Middle frontal gyrus (tissue), 1 donor: ENCODE measurements at regions not wholly inside any gene's neighbourhood (a gene's known extent, or its start where the extent isn't known, plus 50 kb on each side); places are given as distances from the start of the nearest gene placed in this dataset.

Experiments used
- DNase-seq: peaks from one replicate; pipeline ENCODE4 v3.0.0-alpha.2; 2015; ENCODE audit warnings: low spot score; ENCODE audit errors: extremely low spot score

DNA sequence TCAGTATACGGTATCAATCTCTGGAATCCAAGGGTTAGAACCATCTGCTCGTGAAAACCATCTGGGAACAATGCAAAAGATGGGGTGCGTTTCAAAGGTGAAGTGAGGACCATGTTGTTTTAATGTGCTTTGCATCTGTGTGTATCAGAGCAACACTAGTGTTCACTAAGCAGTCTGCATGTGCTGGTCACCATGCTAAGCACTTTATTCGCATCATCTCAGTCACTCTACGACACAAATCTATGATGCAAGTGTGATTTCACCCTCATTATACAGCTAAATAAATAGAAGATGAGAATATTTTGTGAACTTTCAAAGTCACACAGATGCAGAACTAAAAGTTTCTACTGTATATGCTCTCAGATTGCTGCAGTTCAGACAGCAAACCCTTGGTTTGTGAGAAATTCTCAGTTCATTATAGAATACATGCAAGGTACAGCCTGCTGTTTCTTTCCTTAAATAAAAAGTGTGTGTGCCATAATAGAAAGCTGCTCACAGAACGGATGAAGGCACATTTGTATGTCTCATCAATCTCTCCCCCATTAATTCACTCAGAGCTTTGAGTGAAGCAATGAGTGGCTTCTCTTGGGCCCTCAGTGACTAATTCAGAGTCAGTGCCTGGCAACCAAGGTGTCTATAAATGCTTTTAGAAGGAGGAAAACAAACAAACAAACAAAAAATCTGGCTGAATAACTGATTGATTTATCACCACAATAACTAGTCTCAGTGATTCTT is 652.8 kb upstream of the SOX11 start:
- DNase-seq = no peak

DNA sequence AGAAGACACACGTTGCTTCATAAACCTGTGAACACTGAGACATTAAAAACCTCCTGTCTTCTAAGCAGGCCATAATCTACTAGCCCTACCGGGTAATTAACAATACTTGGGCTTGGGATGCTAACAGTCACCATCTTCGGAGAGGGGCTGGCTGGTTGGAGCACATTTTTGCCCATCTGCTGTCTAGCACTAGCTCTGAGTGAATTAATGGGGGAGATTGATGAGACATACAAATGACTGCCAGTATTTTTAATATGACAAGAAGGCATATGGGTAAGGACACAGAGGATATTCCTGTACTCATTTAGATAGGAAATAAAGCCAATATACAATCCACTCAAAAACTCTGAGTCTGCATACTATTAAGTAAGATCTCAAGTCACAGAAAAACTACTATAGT is 651.6 kb upstream of the SOX11 start:
- DNase-seq = no peak

DNA sequence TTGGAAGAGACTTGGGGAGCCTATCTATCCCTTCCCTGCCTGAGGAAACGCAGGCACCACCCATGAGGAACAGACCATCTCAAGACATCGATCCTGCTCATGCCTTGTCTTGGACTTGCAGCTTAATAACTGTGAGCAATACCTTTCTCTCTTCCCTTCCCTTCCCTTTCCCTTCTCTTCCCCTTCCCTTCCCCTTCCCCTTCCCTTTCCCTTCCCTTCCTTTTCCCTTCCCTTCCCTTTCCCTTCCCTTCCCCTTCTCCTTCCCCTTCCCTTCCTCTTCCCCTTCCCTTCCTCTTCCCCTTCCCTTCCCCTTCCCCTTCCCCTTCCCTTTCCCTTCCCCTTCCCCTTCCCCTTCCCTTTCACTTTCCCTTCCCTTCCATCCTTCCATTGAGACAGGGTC is 650.7 kb upstream of the SOX11 start:
- no peak for DNase-seq

DNA sequence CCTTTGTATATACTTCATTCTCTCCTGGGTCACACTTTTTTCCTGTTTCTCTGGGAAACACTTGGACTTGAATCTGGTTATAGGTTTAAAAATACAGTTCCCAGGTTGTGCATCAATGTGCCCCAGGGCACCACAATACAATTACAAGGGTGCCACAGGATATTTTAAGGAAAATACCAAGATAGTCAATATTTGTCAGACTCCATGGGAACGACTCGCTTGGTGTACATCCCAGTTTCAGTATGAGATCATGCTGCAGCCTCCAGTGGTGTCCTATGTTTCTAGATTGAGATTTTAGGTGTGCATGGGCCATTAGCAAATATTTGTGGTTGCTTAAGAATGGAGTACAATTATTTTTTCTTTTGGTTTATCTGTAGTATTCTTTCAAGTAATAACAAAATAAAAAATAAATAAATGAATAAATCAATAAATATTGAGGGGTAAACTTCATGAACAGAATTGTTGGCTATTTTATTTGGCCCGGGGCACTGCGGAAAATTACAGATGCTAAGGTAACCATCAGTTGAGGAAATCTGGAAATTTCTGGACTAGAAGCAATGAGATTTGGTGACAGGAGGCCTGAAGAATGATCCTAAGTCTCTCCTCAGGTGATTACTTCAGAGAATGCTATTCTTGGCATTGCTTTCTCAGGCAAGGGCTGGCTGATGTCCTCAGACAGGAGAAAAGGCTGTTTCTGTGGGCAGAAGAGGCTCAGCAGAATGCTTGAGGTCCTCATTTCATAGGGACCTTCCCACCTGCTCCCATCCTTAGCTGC is 649.3 kb upstream of the SOX11 start:
- no peak for DNase-seq

DNA sequence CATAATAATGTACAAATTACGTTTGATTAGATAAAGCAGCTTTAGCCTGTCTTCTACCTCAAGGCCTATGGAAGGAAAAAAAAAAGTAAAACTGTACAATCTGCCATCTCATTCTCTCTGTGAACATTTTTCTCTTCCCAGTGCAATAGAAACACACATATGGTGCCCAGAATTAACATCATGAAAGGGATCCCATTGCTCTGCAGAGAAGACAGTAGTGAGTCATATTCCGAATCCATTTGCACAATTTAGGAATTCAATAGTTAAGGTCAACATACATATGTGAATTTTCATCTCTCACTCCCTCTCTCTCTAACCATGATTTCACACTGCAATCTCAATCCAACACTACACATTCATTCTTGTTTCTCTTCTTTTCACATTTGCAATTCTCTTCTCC is 640.9 kb upstream of the SOX11 start:
- DNase-seq = no peak

DNA sequence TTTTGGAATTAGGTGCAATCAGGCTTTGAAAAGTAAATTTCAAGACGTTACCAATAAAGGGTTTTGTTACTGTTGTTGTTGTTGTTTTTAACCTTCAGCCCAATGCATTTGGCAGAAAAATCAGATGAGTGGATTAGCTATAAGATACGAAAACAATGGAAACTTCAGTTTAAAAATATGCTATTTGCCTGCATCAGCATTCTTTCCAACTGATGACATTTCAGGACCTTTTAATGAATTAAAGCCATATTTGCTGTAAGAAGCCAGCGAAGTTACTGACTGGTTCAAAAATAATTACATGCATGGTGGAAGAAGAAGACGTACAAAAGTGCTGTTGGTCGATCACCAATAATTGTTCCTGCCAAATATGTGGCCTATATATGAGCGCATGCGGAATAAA is 639.3 kb upstream of the SOX11 start:
- no peak for DNase-seq

DNA sequence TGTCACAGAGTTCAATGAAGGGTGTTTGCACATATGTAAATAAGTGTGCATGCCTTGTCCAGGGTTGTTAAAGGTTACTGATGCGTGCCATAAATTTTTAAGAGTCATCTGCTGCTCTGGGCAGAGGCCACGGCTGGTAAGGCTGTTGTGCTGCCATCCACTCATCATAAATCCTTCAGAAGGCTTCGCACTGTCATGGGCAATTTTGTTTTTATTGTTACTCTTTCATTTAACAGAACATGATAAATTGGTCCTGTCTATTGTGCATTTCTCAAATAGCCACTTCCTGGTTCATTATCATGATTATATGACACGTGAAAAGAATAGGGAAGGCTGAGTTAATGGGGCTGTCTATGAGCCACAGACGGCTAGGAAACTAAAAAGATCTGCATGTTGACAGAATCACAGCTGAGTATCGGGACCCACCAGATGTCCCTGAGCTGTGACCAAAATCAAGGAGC is 634.3 kb upstream of the SOX11 start:
- DNase-seq = no peak

DNA sequence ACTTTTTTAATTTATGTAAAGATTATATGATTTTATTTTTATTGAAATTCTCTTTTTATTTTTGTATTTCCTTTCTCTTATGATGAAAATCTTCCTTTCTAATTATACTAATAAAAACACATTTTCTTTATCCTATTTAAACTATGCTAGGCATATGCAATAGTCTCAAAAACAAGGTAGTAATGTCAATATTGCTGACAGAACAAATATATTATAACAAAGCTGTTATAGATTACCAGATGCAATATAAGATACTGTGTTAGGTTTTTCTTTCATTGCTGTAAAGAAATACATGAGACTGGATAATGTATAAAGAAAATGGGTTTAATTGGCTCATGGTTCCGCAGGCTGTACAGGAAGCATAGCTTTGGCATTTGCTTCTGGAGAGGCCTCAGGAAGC is 631.2 kb upstream of the SOX11 start:
- DNase-seq = no peak

DNA sequence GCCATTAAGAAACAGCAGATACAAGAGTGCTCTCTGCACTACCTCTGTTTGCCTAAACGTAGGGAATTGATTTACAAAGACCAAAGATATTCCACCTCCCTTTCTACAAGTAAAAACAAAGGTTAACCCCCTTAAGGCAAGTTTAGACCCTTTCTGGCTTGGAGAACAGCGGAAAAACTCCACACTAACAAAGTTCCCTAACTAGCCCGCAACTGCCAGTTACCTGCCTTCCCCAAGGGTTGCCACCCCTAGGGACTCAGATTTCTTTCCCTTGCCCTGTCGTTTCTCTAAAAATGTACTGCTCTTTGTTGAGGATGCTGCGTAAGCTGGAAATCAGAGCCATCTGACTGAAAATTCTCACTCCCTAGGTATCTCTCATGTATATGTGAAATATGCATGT is 627.5 kb upstream of the SOX11 start:
- DNase-seq = no peak

DNA sequence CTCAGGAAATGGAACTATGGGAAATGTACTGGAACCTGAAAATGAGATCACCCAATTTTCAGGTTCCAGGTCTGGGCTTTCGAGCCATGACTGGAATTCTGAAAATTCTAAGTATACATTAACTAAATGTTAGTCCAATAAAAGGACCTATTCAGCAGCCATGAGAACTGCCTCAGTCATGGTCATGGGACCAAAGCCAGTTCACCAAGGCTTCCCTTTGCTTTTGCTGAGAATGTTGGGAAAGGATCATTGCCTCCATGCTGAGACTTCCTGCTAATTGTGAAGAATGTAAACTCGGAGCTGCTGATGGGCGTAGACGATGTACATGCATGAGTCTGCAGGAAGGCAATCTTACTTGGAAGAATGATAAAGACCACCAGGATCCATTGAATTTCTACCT is 624.4 kb upstream of the SOX11 start:
- DNase-seq = no peak

DNA sequence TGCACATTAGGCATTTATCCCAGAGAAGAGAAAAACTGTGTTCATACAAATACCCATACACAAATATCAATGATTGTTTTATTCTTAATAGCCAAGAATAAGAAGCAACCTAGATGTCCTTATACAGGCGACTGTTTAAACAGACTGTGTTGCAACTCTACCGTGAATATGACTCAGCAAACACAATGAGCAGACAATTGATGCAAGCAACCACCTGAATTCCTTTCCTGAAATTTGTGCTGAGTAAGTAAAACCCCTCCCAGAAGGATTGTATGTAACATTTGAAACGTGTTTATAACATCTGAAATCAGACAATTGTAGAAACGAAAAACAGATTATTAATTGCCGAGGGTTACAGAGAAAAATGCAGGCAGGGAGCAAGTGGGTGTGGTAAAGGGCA is 621.9 kb upstream of the SOX11 start:
- no peak for DNase-seq

DNA sequence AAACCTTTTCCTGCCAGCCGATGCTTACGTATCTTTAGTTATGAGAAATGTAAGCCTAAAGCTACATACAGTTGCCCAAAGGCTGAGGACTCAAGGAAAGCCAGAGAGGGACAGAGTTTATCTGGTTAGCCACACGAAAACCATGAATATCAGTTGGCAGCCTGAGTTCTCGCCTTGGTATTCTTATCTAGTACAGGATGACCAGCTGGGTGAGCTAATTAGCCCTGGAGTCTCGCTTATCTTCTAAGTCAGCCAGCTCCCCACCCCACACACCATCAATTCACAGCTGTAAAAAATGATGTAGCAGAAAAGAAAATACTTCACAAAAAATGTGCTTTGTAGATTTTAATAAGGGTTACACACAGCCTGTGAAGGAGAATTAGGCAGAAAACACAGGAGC is 617.5 kb upstream of the SOX11 start:
- DNase-seq = no peak

DNA sequence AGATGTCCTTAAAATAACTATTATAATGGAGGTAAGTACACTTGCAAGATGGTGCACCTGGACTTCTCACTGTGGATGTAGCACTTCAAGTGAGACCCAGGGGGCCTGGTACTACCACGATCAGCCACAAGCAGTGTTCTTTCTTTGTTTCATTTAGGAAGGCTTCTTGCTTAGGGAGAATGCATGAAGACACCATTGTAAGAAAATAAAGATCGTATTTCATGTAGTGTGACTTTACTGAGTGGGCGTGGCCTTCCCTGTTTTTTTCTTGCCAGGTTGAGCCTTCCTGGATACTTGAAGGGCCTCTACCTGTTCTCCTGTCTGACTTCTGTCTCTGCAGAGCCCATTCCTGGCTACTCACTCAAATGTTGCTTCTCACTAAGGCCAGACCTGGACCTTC is 615.6 kb upstream of the SOX11 start:
- DNase-seq = no peak

DNA sequence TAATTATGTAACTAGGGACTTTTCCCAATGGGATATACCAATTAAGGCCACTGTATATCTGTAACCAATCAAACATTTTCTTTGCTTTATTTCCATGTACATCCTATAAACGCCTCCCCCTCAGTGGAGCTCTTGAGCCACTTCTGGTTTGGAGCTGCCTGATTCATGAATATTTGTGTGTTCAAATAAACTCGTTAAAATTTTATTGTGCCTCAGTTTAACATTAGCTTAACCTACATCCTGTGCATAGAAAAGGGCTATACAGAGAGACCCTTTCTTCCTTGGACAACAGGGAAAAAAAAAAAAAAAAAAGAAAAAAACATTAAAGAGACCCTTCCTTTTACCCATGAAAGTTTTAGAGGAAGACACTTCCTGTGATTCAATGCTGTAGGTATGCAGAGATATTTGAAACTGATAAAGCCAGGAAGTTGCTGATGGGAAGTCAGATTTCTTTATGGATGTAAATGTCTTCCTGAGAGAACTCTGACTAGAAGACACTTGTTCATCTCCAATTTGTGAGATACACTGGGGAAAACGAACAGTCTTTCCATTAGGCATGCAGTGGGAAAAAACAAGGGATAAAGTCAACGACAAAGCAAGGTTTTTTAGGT is 614.6 kb upstream of the SOX11 start:
- no peak for DNase-seq

DNA sequence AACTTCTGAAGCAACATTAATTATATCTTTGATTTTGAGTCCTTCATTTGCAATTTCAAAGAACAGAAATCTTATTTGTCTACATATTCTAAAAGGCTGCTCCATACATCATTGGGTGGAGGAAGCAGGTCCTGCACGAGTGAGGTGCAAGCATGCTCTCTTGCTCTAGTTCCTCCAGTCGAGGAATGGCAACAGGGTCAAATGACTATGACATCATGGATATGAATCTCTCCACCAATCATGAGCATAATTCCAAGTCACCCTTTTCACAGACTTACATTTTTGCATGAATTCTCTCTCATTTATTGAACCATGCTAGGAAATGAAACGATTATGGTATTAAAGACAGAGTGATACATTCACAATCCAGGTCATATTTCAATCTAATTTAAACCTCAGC is 608.8 kb upstream of the SOX11 start:
- DNase-seq = no peak

DNA sequence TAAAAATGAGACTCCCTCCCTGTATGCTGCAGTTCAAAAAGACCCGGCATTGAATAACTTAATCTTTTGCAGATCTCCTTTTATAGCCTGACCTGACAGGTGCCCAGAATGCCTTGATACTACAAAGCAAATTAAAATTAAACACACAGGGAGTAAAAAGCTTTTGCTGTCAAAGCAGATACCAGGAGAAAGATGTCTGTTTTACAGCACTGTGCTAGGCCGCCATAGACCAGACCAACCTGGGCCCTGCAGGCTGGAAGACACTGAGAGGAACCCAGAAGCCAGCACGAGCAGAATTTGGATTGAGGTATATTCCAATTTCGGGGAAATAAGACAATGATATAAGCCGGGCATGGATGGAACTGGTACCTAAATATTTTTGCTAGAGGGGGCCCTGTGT is 602.8 kb upstream of the SOX11 start:
- DNase-seq = no peak

DNA sequence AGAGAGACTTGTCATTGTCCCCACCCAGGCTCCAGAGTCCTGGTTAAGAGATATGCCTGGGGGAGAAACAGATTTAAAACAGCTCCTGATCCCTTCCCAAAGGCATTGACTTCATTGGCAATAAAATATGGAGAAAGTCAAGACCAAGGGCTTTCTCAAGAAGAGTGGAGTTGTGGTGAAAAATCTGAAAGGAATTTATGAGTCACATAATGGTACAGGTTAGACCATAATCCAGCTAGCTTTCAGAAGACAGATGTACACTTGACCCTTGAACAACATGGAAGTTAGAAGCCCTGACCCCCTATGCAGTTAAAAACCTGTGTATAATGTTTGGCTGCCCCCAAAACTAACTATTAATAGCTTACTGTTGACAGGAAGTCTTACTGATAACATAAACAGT is 599.1 kb upstream of the SOX11 start:
- no peak for DNase-seq

DNA sequence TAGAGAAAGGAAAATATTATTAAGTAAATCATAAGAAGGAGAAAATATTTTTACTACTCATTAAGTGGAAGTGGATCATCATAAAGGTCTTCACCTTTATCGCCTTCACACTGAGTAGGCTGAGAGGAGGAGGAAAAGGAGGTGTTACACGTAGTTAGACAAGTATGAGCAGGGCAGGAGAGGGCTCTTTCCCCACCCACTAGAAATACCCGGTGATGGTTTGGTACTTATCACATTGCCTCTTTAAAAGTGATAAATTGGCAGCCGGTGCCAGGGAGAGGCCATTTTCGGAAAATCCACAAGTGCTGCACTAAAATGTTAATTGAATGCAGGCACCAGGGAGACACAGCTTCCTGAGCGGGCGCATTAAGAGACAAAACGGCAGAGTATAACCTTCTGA is 598.7 kb upstream of the SOX11 start:
- no peak for DNase-seq

DNA sequence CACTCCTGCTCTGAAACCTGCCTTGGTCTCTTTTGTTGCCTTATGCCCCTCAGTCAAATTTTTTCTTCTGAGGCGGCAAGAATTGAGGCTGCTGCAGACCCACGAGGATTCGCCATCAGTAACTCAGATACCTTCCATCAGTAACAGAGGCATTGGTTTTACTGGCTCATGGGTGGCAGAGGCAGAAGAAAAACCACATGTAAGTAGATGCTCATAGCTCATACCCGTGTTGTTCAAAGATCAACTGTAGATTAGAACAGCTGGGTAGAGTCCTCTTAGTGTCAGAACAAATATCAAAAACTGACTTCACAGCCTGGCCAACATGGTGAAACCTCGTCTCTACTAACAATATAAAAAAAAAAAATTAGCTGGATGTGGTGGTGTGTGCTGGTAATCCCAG is 598.0 kb upstream of the SOX11 start:
- DNase-seq = no peak

DNA sequence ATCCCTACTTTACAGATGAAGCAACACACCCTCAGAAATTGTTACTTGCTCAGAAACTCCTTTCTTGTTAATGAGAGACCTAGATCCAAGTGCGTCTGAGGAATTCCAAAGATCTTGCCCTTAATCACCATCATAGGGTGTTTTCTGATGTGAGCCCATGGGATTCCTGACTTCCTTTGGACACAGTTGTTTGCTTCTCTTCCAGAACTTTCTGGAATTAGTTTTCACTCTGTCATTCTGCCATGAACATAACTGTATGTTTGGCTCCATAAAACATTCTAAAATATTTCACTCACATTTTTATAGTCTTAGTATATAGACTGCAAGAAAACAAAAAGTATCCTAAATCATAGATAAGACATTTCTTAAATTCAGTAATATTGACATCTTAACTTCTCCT is 593.9 kb upstream of the SOX11 start:
- no peak for DNase-seq

DNA sequence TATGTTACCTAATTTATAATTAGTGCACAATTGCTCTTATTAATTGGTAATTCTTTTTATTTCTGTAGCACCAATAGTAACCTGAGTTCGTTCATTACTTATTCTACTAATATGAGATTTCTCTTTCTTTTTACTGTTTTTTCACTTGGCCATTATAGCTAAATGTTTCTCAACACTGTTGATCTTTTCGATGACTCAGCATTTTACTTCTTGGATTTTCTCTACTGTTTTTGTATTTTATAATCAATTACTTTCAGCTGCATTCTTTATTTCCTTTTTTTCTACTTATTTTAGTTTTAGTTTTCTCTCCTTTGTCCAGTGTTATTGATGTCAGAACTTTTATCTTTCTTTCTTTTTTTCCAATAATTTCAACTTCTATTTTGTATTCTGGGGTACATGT is 589.4 kb upstream of the SOX11 start:
- no peak for DNase-seq

DNA sequence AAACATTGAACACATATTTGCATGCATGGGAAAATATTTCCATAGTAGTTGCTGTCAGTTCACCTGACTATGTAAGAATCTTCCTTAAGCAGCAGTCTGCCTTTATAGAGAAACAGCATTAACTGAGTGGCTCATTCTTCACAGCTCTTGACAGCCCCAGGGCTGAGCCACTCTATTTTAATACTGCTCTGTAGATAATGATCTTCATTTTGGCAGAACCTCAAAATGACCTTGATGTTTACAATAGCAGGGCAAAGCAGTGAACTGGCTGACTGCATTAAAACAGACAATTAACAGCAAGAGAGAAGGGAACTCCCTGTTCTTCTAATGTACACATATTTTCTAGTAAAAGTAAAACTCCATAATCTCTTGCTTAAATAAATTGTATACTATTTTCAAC is 580.6 kb upstream of the SOX11 start:
- no peak for DNase-seq

DNA sequence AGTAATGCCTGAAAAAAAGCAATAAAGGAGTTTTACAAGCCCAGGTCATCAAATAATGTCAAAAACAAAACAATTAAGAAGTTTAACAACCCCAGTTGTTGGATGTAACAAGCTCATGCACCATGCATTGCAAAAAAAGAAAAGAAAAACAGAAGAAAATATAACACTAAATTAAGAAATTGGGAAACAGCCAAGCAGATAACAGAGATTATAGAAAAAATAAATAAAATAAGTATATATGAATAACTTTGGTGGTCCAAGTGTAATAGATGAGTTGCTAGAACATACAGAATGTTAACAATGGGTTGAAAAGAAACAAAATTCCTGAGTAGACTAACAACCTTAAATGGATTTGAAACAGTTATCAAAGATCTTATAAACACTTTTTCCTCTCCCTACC is 573.1 kb upstream of the SOX11 start:
- no peak for DNase-seq
